Fibroblast of villous mesenchyme (primary cell): ENCODE measurements at regions not wholly inside any gene's neighbourhood (a gene's known extent, or its start where the extent isn't known, plus 50 kb on each side); places are given as distances from the start of the nearest gene placed in this dataset.

Source experiments
- DNase-seq: peaks from one replicate; pipeline ENCODE4 v3.0.0-alpha.2; 2010; ENCODE audit warnings: low read depth
- H3K4me3 ChIP-seq: 2 replicates; pipeline ENCODE4 v1.5.1; 2011; ENCODE audit warnings: low read depth, mild to moderate bottlenecking, low read length
- TF ChIP-seq, protein P1 (sequence below): IDR thresholded peaks from 2 replicates; pipeline ENCODE4 v1.5.1; 2012; ENCODE audit warnings: low read depth, mild to moderate bottlenecking, low read length; ENCODE audit not compliant: insufficient read depth

GRCh38 chr6:97712751-97713150 lies 429.7 kb upstream of the MMS22L start:
- DNase-seq: no peak
- no peak overlapping the region for H3K4me3 ChIP-seq
- TF ChIP-seq, protein P1, sequence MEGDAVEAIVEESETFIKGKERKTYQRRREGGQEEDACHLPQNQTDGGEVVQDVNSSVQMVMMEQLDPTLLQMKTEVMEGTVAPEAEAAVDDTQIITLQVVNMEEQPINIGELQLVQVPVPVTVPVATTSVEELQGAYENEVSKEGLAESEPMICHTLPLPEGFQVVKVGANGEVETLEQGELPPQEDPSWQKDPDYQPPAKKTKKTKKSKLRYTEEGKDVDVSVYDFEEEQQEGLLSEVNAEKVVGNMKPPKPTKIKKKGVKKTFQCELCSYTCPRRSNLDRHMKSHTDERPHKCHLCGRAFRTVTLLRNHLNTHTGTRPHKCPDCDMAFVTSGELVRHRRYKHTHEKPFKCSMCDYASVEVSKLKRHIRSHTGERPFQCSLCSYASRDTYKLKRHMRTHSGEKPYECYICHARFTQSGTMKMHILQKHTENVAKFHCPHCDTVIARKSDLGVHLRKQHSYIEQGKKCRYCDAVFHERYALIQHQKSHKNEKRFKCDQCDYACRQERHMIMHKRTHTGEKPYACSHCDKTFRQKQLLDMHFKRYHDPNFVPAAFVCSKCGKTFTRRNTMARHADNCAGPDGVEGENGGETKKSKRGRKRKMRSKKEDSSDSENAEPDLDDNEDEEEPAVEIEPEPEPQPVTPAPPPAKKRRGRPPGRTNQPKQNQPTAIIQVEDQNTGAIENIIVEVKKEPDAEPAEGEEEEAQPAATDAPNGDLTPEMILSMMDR: no peak

GRCh38 chr6:97714772-97715171 lies 431.8 kb upstream of the MMS22L start:
- no peak for DNase-seq
- TF ChIP-seq, protein P1: no peak
- H3K4me3 ChIP-seq: no peak overlapping the region

- TF ChIP-seq, protein P1: no peak
- DNase-seq: no peak
- H3K4me3 ChIP-seq: no peak overlapping the region
Observed at GRCh38 chr6:97717086-97717485, 434.1 kb upstream of the MMS22L start.

- TF ChIP-seq, protein P1: no peak
- no peak for DNase-seq
- no peak overlapping the region for H3K4me3 ChIP-seq
Observed at GRCh38 chr6:97726378-97726777, 443.4 kb upstream of the MMS22L start.

DNA sequence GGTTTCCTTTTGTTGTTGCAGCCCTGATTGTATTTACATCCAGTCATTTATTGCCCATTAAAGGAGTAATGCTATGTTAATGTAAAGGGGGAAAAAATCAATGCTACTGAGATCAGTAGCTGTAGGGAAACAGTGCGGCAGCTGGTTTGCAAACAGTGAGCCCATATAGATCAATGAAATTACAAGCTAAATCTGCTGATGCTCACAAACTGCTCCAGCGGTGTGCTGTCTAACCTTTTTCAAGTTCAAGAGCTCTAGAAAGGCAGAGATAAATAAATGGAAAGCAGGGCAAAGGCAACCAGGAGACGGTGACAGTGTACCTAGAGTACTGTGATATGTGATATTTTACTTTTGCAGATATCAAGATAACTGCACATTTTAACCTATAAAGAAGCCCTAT lies 449.0 kb upstream of the MMS22L start:
- no peak for DNase-seq
- H3K4me3 ChIP-seq: no peak overlapping the region
- TF ChIP-seq, protein P1: no peak

DNA sequence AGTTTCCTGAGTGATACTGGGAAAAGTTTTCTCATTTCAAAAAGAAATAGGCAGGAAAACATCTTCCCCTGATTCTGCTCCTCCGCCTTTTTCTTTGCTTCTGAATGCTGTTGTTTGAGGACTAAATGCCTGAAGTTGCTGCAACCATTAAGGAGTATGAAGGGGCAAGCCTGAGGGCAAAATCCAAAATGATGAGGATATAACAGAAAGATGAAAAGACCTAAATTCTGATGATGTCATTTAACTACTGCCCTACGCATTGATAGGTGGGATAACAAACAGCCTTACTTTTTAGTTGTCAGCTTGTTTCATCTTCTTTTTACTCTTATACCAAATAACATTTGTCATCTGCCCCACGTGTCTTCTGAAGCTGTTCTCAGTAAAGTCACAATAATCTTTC lies 474.6 kb upstream of the MMS22L start:
- no peak for DNase-seq
- no peak overlapping the region for H3K4me3 ChIP-seq
- TF ChIP-seq, protein P1: no peak

DNA sequence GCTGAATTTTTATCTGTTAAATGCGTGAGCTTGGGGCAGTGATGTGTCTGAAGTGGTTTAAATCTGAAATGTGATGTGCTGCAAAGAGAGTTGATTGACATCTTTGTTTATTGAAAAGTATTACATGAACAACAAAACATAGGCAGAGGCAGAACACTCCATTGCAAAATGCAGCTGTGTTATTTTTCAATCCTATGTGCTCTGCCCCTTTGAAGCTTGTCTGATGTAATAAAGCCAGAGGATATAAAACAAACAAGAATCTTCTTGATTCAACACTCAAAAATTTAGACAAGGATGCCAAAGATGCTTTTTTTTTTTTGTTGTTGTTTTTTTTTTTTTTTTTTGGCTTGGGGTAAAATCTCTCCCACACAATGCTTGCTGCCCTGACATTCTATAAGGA lies 482.4 kb upstream of the MMS22L start:
- no peak overlapping the region for H3K4me3 ChIP-seq
- no peak for DNase-seq
- TF ChIP-seq, protein P1: no peak
